ENCODE measurements at regions not wholly inside any gene's neighbourhood (a gene's known extent, or its start where the extent isn't known, plus 50 kb on each side); places are given as distances from the start of the nearest gene placed in this dataset.

- TF ChIP-seq CTCF (conservative IDR thresholded peaks at IDR 0.05; ENCODE audit: low read length): no peak
- no peak overlapping the region for H3K4me3 ChIP-seq (ENCODE audit: low read length)
- peak; percentile 59 for DNase-seq (ENCODE audit: low read depth)
Measured at GRCh38 chr5:24804221-24804681, 159.5 kb upstream of the CDH10 start.

- no peak for TF ChIP-seq CTCF (conservative IDR thresholded peaks at IDR 0.05; ENCODE audit: low read length)
- H3K4me3 ChIP-seq (ENCODE audit: low read length): no peak overlapping the region
- DNase-seq (ENCODE audit: low read depth): no peak
Measured at GRCh38 chr5:24791326-24791725, 146.5 kb upstream of the CDH10 start.

- peak; percentile 74 for DNase-seq (ENCODE audit: low read depth)
- no peak for TF ChIP-seq CTCF (conservative IDR thresholded peaks at IDR 0.05; ENCODE audit: low read length)
- no peak overlapping the region for H3K4me3 ChIP-seq (ENCODE audit: low read length)
Measured at GRCh38 chr5:24789611-24790351, 145.0 kb upstream of the CDH10 start.

GRCh38 chr5:24788829-24789514, 144.2 kb upstream of the CDH10 start:
- peak; percentile 93 for DNase-seq (ENCODE audit: low read depth)
- no peak overlapping the region for H3K4me3 ChIP-seq (ENCODE audit: low read length)
- no peak for TF ChIP-seq CTCF (conservative IDR thresholded peaks at IDR 0.05; ENCODE audit: low read length)

- no peak for TF ChIP-seq CTCF (conservative IDR thresholded peaks at IDR 0.05; ENCODE audit: low read length)
- no peak overlapping the region for H3K4me3 ChIP-seq (ENCODE audit: low read length)
- no peak for DNase-seq (ENCODE audit: low read depth)
Measured at GRCh38 chr5:24786108-24786507, 141.3 kb upstream of the CDH10 start.

- H3K4me3 ChIP-seq (ENCODE audit: low read length): no peak overlapping the region
- no peak for TF ChIP-seq CTCF (conservative IDR thresholded peaks at IDR 0.05; ENCODE audit: low read length)
- no peak for DNase-seq (ENCODE audit: low read depth)
Measured at GRCh38 chr5:24783596-24783995, 138.8 kb upstream of the CDH10 start.

- no peak overlapping the region for H3K4me3 ChIP-seq (ENCODE audit: low read length)
- DNase-seq (ENCODE audit: low read depth): no peak
- no peak for TF ChIP-seq CTCF (conservative IDR thresholded peaks at IDR 0.05; ENCODE audit: low read length)
Measured at GRCh38 chr5:24777392-24777791, 132.6 kb upstream of the CDH10 start.

Measured in AG10803 (cell line).